ENCODE measurements at regions not wholly inside any gene's neighbourhood (a gene's known extent, or its start where the extent isn't known, plus 50 kb on each side); places are given as distances from the start of the nearest gene placed in this dataset.

GRCh38 chr12:114285554-114285953 lies 120.4 kb downstream of the TBX5 start:
- TF ChIP-seq HDAC2 (IDR thresholded peaks at IDR 0.05), result no peak
- TF ChIP-seq TAF1 (IDR thresholded peaks at IDR 0.05; ENCODE audit: borderline replicate concordance, low read depth, low read length), result no peak
- TF ChIP-seq EZH2 (IDR thresholded peaks at IDR 0.05; ENCODE audit: borderline replicate concordance, control insufficient read depth, low read depth, low read length), result no peak
- TF ChIP-seq MTA3 (IDR thresholded peaks at IDR 0.05; ENCODE audit: borderline replicate concordance, low read length), result no peak
- no peak for TF ChIP-seq NR2C1 (IDR thresholded peaks at IDR 0.05)
- TF ChIP-seq GABPA (IDR thresholded peaks at IDR 0.05; ENCODE audit: low read depth), result no peak
- no peak for TF ChIP-seq POLR2AphosphoS2 (IDR thresholded peaks at IDR 0.05; ENCODE audit: low read depth, low read length)
- no peak for TF ChIP-seq KDM1A (IDR thresholded peaks at IDR 0.05; ENCODE audit: borderline replicate concordance)
- no peak for TF ChIP-seq CBX3 (IDR thresholded peaks at IDR 0.05; ENCODE audit: borderline replicate concordance, low read depth)
- no peak for TF ChIP-seq SUPT20H (IDR thresholded peaks at IDR 0.05; ENCODE audit: borderline replicate concordance, control insufficient read depth, low read depth, low read length)
- no peak for TF ChIP-seq POLR2A (IDR thresholded peaks at IDR 0.05; ENCODE audit: low read depth, low read length)

All from GM12878 (cell line).